ENCODE measurements at regions not wholly inside any gene's neighbourhood (a gene's known extent, or its start where the extent isn't known, plus 50 kb on each side); places are given as distances from the start of the nearest gene placed in this dataset.

DNA sequence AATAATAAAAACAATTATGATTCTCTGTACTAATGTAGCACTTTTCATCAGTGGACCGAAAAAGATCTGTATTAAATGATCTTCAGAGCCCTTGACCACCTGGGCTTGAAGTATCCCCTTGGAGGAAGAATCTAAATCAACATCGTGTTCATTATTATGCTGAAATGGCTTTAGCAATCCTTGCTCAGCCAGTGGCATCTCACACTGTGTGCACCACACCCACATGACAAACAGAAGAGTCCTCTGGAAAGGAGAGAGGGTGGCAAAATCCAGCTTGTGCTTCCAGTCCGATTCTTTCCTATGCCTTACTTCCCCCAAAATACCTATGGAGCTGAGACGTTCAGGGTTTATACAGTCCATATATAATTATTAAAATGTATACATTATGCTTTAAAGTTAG, 318.5 kb upstream of the RUNX1 start:
- TF ChIP-seq, protein P1, sequence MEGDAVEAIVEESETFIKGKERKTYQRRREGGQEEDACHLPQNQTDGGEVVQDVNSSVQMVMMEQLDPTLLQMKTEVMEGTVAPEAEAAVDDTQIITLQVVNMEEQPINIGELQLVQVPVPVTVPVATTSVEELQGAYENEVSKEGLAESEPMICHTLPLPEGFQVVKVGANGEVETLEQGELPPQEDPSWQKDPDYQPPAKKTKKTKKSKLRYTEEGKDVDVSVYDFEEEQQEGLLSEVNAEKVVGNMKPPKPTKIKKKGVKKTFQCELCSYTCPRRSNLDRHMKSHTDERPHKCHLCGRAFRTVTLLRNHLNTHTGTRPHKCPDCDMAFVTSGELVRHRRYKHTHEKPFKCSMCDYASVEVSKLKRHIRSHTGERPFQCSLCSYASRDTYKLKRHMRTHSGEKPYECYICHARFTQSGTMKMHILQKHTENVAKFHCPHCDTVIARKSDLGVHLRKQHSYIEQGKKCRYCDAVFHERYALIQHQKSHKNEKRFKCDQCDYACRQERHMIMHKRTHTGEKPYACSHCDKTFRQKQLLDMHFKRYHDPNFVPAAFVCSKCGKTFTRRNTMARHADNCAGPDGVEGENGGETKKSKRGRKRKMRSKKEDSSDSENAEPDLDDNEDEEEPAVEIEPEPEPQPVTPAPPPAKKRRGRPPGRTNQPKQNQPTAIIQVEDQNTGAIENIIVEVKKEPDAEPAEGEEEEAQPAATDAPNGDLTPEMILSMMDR (IDR thresholded peaks at IDR 0.05): no peak
- TF ChIP-seq POLR2A (IDR thresholded peaks at IDR 0.05): no peak
